Calu3 (cell line): ENCODE measurements at regions not wholly inside any gene's neighbourhood (a gene's known extent, or its start where the extent isn't known, plus 50 kb on each side); places are given as distances from the start of the nearest gene placed in this dataset.

Experiments used
- BruUV-seq: library from RNA; stranded (reverse); fragments of 400-500 nt; replicated peaks from 2 replicates; lab custom pipeline; 2021; lab: Mats Ljungman, UMichigan
- CTCF ChIA-PET: fragments of 300-600 bp; sonication (Branson Sonifier 250); formaldehyde crosslinking; loops from one replicate; lab custom pipeline; 2022; ENCODE audit warnings: antibody characterized with exemption; lab: Charles Lee
- DNase-seq: peaks from one replicate; pipeline ENCODE4 v3.0.0; 2022
- H3K27ac Mint-ChIP-seq: one replicate; pipeline ENCODE4 v1.8.0; 2022; ENCODE audit warnings: mixed read lengths; ENCODE audit not compliant: unreplicated experiment
- H3K27me3 Mint-ChIP-seq: one replicate; pipeline ENCODE4 v1.8.0; 2022; ENCODE audit warnings: mixed read lengths; ENCODE audit not compliant: unreplicated experiment
- H3K36me3 Mint-ChIP-seq: one replicate; pipeline ENCODE4 v1.8.0; 2022; ENCODE audit warnings: mild to moderate bottlenecking, moderate library complexity, mixed read lengths; ENCODE audit not compliant: insufficient read depth, unreplicated experiment
- H3K4me1 Mint-ChIP-seq: one replicate; pipeline ENCODE4 v1.8.0; 2022; ENCODE audit warnings: mild to moderate bottlenecking, low read depth, mixed read lengths; ENCODE audit not compliant: unreplicated experiment
- H3K4me3 Mint-ChIP-seq: one replicate; pipeline ENCODE4 v1.8.0; 2022; ENCODE audit warnings: mild to moderate bottlenecking, low read depth, moderate library complexity, mixed read lengths; ENCODE audit not compliant: unreplicated experiment
- H3K9me3 Mint-ChIP-seq: one replicate; pipeline ENCODE4 v1.8.0; 2022; ENCODE audit warnings: low read depth, mixed read lengths; ENCODE audit not compliant: unreplicated experiment
- CTCF ChIP-seq: fragments of 200-600 bp; IDR thresholded peaks from one replicate; pipeline ENCODE4 v1.8.0; 2022; ENCODE audit warnings: antibody characterized with exemption; ENCODE audit not compliant: unreplicated experiment
- intact Hi-C: fragments of 100-400 bp; cut with micrococcal nuclease; formaldehyde crosslinking; loops from one replicate; pipeline ENCODE4 v1.10.0; 2022; ENCODE audit not compliant: unreplicated experiment

GRCh38 chr12:13836099-13836498 is 145.3 kb downstream of the GRIN2B start:
- no peak for DNase-seq
- H3K36me3 Mint-ChIP-seq, result no peaks in the 10 kb centered on the region
- CTCF ChIA-PET, result no interaction called here
- BruUV-seq, result no TSS peak
- H3K4me3 Mint-ChIP-seq, result no peak overlapping the region
- TF ChIP-seq CTCF, result no peak
- H3K27ac Mint-ChIP-seq, result no peak overlapping the region
- no peaks in the 10 kb centered on the region for H3K4me1 Mint-ChIP-seq
- H3K9me3 Mint-ChIP-seq, result no peaks in the 10 kb centered on the region
- intact Hi-C loops, result no loop called here
- H3K27me3 Mint-ChIP-seq, result peaks cover 36% of the 10 kb centered on the region

- Mint-ChIP-seq H3K27ac (no peak overlapping the region), H3K27me3 (peaks cover 36% of the 10 kb centered on the region), H3K36me3 (no peaks in the 10 kb centered on the region), H3K9me3 (no peaks in the 10 kb centered on the region), H3K4me1 (no peaks in the 10 kb centered on the region), H3K4me3 (no peak overlapping the region)
- no peak for DNase-seq
- TF ChIP-seq CTCF, result no peak
- CTCF ChIA-PET, result no interaction called here
- intact Hi-C loops, result no loop called here
- no TSS peak for BruUV-seq
These were observed 145.8 kb downstream of the GRIN2B start for GRCh38 chr12:13835652-13836051.

- no peak overlapping the region for H3K4me3 Mint-ChIP-seq
- H3K36me3 Mint-ChIP-seq, result no peaks in the 10 kb centered on the region
- H3K9me3 Mint-ChIP-seq, result no peaks in the 10 kb centered on the region
- H3K27me3 Mint-ChIP-seq, result peaks cover 33% of the 10 kb centered on the region
- TF ChIP-seq CTCF, result no peak
- BruUV-seq, result no TSS peak
- H3K4me1 Mint-ChIP-seq, result no peaks in the 10 kb centered on the region
- DNase-seq, result no peak
- H3K27ac Mint-ChIP-seq, result no peak overlapping the region
- intact Hi-C loops, result no loop called here
- CTCF ChIA-PET, result no interaction called here
These were observed 147.2 kb downstream of the GRIN2B start for GRCh38 chr12:13834241-13834640.

GRCh38 chr12:13817131-13817530 is 164.3 kb downstream of the GRIN2B start:
- no peak for TF ChIP-seq CTCF
- intact Hi-C loops, result no loop called here

GRCh38 chr12:13816394-13816793 is 165.0 kb downstream of the GRIN2B start:
- BruUV-seq, result no TSS peak
- intact Hi-C loops, result no loop called here

More at GRCh38 chr12:13817131-13817530, 164.3 kb downstream of the GRIN2B start:
- CTCF ChIA-PET, result no interaction called here
- no peaks in the 10 kb centered on the region for H3K9me3 Mint-ChIP-seq
- BruUV-seq, result no TSS peak
- H3K4me3 Mint-ChIP-seq, result no peak overlapping the region
- H3K4me1 Mint-ChIP-seq, result no peaks in the 10 kb centered on the region
- H3K36me3 Mint-ChIP-seq, result no peaks in the 10 kb centered on the region
- H3K27ac Mint-ChIP-seq, result no peak overlapping the region
- H3K27me3 Mint-ChIP-seq, result peaks cover 28% of the 10 kb centered on the region
- DNase-seq, result no peak

More at GRCh38 chr12:13816394-13816793, 165.0 kb downstream of the GRIN2B start:
- peaks cover 21% of the 10 kb centered on the region for H3K27me3 Mint-ChIP-seq
- TF ChIP-seq CTCF, result no peak
- H3K4me3 Mint-ChIP-seq, result no peak overlapping the region
- H3K27ac Mint-ChIP-seq, result no peak overlapping the region
- H3K4me1 Mint-ChIP-seq, result peaks cover 3% of the 10 kb centered on the region
- no peaks in the 10 kb centered on the region for H3K36me3 Mint-ChIP-seq
- CTCF ChIA-PET, result no interaction called here
- no peak for DNase-seq
- no peaks in the 10 kb centered on the region for H3K9me3 Mint-ChIP-seq
